B cell (primary cell): ENCODE measurements at regions not wholly inside any gene's neighbourhood (a gene's known extent, or its start where the extent isn't known, plus 50 kb on each side); places are given as distances from the start of the nearest gene placed in this dataset.

ENCODE experiments used
- EZH2 ChIP-seq: IDR thresholded peaks from 2 replicates; pipeline ENCODE4 v1.6.1; 2012; ENCODE audit warnings: borderline replicate concordance, low read depth, mild to moderate bottlenecking, moderate library complexity, low read length; ENCODE audit not compliant: insufficient read depth, poor library complexity, severe bottlenecking
- TF ChIP-seq, protein P1 (sequence below): fragments of 200-600 bp; IDR thresholded peaks from one replicate; pipeline ENCODE4 v1.8.0; 2022; ENCODE audit warnings: antibody characterized with exemption, mild to moderate bottlenecking

DNA sequence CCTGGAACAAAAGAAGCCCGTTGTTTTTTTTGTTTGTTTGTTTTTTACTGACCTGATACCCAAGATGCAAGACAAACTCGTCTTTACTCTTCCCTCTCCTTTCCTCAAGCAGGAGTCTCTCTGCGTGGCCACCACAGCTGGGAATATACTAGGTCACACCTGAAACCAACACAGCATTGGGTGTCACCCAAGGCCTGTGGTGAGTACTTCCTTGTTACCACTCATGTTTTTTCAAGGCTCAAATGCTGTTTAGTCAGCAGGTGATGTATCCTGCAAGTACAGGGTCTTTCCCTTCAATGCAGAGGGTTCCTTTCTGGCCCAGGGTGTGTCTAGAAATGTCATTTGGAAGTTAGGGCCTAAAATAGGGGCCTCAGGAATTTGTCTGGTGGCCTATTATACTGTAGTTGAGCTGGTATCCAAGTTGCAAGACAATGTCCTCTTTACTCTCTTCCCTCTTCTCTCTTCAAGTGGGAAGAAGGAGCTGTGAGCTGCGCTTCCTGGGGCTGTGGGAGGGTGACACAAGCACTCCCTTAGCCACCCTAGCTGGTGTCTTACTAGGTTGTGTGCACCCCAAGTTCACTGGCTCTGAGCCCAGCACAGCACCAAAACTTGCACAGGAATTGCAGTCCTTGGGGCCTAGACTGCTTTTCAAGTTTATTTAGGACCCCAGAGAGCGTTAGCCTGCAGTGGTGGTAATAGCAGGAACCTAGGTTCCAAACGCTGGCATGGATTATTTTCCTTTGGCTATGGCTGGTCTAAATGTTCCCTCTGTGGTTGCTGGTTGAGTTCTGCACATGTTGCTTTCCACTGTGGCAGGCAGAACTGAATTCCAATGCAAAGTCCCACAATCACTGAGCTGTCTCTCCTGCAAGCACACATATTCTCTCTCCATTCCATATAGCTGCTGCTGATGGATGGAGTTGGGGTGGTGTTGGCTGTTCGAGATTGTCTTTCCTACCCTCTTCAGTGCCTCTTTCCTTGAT is 91.4 kb upstream of the LYPLAL1 start:
- TF ChIP-seq, protein P1, sequence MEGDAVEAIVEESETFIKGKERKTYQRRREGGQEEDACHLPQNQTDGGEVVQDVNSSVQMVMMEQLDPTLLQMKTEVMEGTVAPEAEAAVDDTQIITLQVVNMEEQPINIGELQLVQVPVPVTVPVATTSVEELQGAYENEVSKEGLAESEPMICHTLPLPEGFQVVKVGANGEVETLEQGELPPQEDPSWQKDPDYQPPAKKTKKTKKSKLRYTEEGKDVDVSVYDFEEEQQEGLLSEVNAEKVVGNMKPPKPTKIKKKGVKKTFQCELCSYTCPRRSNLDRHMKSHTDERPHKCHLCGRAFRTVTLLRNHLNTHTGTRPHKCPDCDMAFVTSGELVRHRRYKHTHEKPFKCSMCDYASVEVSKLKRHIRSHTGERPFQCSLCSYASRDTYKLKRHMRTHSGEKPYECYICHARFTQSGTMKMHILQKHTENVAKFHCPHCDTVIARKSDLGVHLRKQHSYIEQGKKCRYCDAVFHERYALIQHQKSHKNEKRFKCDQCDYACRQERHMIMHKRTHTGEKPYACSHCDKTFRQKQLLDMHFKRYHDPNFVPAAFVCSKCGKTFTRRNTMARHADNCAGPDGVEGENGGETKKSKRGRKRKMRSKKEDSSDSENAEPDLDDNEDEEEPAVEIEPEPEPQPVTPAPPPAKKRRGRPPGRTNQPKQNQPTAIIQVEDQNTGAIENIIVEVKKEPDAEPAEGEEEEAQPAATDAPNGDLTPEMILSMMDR = no peak
- no peak for TF ChIP-seq EZH2
